NCI-H2107 treated with DMSO at 0.1 percent for 48 hours (cell line): ENCODE measurements at regions not wholly inside any gene's neighbourhood (a gene's known extent, or its start where the extent isn't known, plus 50 kb on each side); places are given as distances from the start of the nearest gene placed in this dataset.
"Not testable (repeated sequence)": the region's sequence is repeated elsewhere in the genome, so short reads cannot be mapped to it uniquely, and the experiment has no call there.

Experiments
- DNase-seq: peaks from one replicate; lab custom pipeline; 2025; ENCODE audit not compliant: unreplicated experiment; lab: John Stamatoyannopoulos, UW

DNA sequence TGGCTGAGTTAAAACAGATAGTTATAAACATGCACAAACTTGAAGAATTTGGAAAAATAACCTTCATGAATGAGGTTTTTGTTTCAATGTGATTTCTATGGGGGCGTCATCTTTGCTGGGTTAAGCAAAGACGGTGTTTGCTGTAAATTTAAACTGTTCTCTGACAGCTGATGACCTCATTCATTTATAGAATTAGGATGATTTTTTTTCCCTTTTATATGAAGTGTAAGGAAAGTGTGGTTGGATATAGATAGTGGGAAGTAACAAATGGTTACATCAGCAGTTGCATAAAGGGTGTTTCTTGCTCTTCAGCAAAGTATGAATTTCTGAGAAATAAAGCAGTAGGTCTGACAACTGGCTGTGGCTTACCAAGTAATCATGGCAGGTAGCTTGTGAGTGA is 137.2 kb upstream of the CENPW start:
- DNase-seq: no peak

DNA sequence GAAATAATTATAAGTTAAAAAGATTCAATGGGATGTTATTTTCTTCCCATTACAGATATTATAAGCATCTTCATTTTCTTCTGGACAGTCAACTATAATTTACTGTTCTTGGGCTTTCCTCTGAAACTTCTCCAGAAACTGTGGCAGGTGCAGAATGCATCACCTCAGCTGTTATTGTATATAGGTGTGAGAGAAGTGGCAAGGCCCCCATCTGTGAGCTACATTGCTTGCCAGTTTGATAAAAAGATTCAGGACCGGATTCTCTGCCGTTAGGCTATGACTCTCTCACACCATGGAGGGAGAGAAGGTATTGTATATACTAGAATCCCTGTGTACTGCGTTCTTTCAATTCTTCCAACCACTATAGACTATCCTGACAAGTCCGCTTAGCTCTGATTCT is 135.8 kb upstream of the CENPW start:
- DNase-seq: no peak

DNA sequence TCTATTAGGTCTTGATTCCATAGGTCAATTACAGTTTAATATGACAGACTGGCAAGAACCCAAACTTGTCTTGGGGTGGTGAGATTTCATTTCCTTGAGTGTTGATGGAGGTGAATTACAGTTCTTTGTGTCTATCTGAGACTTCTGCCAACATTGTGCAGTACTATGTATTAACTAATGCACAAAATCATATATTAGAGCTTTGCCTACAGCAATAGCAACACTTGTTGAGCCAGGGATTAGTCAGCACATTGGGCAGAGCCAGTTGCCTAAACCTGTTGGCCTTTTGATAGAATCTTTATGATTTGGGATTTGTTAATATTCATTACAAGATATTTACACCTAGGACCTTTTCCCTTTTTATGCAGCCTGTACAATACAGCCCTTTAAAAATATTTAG is 135.3 kb upstream of the CENPW start:
- no peak for DNase-seq

DNA sequence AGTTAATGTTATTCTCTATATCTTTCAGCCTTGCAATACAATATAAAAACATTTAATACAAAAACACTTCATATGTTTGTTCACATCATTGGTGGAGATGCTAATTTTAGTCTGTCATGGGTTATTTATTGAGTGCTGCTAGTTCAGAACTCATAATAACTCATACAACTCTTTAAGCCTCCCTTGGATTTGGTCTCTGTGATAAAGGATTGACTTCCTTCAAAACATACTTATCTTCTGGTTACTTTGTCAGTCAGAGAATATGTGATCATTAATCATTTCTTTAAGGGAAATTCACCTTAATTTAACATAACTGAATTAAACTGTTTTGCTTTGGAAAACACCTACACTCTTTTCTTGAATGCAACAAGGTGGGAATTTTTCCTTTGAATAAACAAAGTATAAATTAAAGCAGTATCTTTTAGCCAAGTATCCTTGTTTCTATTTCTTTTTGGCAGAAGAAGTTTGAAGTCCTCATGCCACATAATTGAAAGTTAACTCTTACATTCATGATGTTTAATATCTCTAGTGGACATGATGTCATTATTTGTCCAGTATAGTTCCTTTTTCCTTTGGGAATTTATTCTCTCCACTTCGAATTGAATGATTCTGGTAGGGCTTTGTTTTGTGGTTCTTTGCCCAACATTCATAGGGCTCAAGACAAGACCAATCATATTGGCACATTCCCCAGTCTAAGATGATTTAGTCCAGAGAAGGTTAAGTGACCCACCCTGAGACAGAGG is 133.2 kb upstream of the CENPW start:
- DNase-seq: no peak

DNA sequence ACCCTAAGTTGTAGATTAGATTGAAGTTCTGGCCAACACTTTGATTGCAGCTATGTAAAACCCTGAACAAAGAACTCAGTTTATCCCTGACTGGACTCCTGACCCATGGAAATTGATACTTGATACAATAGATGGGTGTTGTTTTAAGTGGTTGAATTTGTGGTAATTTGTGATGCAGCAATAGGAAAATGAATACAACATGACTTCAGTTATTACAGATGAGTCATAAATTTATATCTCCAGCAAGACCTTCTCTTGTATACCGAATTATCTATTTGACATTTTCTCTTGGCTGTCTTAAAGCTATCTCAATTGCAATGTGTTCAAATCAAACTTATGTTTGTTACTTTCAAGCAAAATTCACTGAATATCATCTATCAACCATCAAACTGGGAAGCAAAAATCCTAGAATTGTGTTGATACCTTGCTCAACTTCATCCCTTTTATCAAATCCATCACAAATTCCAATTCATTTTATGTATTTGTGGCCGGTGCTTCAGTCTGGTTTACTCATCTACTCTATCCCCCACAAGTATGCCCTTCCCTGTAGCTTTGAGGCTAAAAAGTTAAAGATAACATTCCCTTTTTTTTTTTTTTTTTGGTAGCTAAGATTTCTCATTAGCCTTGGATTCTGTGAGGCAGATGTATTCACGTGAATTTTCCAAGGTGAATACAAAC is 129.4 kb upstream of the CENPW start:
- no peak for DNase-seq

DNA sequence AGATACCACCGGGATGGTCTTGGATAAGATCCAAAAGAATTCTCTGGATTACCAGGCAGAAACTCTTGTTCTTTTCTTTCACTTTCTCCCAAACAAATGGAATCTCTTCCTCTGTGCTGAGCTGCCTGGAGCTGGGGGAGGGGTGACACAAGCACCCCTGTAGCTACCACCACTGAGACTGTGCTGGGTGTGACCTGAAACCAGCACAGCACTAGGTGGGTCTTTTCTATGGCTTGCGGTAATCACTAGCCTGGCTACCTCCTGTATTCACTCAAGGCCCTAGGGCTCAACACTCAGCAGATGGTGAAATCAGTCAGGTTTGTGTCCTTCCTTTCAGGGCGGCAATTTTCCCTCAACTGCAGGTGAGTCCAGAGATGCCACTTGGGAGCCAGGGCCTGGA is 122.4 kb upstream of the CENPW start:
- DNase-seq: no peak

DNA sequence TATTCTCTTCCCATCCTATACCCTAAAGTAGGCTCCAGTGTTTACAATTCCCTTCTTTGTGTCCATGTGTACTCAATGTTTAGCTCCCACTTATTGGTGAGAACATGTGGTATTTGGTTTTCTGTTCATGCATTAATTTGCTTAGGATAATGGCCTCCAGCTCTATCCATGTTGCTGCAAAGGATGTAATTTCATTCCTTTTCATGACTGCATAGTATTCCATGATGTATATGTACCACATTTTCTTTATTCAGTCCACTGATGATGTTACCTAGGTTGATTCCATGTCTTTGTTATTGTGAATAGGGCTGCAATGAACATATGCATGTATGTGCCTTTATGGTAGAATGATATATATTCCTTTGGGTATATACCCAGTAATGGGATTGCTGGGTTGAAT is 119.0 kb upstream of the CENPW start:
- DNase-seq: not testable (repeated sequence)

DNA sequence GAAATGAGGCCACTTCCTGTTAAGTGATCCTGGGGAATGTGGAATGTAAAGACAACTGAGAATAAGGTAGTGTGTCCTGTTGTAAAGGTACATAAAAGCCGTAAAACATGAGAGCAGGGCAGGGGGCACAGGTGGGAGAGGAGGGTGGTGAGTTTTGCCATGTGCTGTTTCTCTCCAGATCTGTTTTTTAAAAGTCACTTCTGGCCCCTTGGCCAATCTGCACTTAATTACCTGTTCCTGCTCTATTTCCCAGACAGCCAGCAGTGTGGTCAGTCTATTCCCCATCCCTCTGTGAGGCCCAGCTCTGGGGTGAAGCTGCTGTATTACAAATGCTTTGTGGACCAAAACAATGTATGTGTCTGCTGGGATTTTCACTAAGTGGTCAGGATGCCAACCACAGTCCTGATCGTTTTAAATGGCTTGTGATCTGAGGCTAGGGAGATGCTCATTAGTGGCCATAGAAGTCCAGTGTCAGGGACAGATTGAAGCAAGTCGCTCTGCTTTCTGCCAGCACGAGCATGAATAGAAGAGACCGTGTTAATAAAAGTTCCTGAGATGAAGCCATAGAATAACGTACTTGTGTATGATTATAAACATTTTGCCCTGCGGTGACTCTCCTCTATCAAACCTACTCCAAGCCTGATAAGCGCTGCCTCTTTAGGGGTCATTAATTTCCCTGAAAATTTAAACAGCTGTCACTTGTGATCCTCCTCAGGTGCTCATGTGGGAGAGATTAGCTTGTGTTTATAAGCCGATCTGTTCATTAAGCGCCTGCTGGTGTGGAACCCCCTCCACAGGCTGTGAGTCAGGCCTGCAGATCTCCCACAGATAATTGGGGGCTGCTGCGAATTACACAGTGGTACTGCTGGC is 111.8 kb upstream of the CENPW start:
- peak; percentile 12 for DNase-seq

DNA sequence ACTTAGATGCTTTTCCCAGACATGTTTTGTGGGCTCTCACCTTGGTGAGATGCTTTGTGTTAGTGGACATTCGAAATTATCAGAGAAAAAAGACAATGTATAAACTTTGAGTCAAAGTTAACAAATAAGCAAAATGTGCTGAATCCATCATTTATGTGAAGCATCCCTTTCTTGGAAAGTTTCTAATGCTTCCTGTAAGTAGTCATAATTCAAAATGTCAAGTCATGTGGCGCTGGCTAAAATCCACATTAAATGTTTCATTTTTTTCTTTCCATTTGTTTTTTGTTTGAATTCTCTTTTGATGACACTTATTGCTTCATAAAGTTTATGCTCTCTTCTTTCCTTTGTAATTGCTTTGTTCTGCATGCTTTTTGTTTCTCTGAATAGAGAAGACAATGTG is 107.2 kb upstream of the CENPW start:
- DNase-seq: no peak

DNA sequence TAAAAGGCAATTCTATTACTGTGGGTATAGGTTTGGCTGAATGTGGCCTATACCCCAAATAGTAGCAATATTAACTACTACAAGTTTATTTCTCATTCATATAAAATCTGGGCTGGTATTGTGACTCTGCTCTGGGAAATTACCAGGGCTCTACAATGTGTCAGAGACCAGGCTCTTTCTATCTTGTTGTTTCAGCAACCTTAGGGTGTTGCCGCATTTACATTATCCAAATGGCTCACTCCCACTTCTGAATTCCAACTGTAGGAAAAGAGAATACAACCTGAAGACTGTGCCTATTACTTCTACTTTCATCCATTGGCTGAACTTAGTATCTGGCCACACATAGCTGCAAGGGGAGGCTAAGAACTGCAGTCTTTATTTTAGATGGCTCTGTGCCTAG is 106.7 kb upstream of the CENPW start:
- DNase-seq: no peak

DNA sequence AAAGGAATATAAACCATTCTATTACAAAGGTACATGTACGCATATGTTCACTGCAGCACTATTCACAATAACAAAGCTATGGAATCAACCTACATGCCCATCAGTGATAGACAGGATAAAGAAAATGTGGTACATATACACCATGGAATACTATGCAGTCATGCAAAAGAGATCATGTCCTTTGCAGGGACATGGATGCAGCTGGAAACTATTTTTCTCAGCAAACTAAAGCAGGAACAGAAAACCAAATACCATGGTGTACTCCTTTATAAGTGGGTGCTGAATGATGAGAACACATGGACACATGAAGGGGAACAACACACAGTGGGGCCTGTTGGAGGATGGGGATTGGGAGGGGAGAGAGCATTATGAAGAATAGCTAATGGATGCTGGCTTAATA is 104.6 kb upstream of the CENPW start:
- DNase-seq: no peak

DNA sequence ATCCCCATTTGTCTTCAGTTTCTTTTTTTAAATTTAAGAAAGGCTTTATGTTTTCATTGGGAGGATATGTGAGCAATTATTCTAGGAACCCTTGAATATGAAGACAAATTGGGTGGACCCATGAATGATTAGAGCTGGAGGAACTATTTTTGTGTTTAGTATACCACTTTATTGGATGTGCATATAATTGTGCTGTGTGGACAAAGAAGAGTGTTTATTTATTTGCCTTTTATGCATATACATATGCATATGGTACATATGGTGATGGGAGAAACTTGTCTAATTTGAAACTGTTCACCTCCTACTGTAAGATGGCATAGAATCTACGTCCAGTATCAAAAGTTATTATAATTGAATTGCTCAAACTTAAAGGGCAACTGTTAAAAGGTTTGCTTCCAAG is 94.8 kb upstream of the CENPW start:
- no peak for DNase-seq

DNA sequence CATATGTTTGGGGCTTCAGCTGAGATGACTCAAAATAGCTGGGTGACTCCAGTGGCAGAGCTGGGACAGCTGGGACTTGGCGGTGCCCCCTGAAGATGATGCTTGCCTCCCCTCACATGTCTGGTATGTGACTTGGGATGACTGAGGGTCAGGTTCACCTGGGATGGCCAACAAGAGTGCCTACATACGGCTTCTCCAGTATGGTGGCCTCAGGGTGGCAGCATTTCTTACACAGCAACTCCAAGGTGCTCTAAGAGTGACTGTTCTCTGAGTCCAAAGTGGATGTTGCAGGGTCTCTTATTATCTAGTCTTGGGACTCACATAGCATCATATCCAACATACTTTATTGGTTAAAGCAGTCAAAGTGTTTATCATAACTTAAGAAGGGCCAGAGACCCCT is 87.8 kb upstream of the CENPW start:
- DNase-seq: no peak

DNA sequence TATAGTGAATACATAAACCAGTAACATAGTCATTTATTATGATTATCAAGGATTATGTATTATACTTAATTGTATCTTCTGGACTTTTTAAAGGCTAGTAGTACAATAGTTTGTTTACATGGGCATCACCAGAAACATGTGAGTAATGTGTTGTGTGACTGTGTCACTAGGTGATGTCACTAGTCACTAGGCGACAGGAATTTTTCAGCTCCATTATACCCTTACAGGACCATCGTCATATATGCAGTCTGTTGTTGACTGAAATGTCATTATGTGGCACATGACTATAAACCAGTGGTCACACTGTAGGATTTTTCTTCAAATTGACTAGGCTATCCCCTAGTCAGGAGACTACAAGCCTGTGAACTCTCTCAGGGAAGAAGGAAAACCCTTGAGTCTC is 86.5 kb upstream of the CENPW start:
- DNase-seq: no peak

DNA sequence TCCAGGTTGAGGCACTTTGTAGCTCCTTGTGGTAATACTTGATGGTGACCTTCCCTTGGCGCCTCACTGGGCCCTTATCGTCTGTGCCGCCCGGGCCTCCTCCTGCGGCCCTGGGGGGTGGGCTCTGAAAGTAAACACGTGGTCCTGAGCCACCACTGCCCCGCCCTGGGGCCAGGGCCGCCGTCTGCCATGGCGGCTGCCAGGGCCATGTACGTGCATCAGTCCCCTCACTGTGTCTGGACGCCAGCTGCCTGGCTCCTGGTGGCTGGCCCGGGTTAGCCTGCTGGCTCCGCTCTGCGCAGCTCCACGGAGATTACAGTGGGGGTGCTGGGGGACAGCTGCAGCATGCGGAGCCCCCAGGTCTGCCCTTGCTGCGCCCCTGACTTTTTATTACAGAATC is 81.8 kb upstream of the CENPW start:
- DNase-seq: no peak

DNA sequence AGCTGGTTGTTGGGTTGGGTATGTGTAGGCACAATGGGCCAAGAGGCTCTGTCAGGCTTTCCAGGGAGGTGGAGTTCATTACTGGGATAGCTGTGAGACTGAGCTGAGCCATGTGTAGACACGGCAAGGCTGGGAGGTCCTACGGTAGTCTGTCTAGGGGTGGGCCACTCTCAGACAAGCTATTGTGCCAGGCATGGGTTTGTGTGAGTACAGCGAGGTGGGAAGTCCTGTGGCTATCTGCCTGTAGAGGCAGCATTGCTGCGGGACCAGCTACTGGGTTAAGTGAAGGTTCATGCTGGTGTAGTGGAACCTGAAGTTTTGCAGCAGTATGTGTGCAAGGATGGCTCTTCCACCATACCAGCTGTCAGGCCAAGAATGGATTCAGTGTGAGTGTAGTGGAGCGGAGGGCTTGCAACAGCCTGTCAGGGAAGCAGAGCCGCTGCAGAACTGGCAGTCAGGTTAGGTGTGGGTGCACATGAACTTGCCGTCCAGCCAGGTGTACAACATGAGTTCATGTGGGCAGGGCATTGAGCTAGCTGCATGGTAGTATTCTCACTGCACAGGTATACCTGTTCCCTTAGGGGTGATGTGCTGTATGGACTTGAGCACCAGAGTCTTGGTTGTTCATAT is 78.0 kb upstream of the CENPW start:
- DNase-seq: no peak

DNA sequence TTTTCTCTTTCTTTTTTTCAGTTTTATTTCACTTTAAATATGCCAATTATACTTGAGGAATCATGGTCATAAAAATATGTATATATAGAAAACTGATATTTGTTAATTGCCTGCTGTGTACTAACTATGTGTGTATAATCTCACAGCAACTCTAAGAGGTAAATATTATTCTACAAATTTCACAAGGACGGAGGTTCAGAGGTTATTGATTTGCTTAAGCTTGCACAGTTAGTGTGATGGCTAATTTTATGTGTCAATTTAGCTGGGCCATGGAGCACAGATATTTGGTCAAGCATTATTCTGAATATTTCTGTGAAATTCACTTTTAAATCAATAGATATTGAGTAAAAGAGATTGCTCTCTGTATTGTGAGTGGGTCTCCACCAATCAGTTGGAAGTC is 75.7 kb upstream of the CENPW start:
- no peak for DNase-seq

DNA sequence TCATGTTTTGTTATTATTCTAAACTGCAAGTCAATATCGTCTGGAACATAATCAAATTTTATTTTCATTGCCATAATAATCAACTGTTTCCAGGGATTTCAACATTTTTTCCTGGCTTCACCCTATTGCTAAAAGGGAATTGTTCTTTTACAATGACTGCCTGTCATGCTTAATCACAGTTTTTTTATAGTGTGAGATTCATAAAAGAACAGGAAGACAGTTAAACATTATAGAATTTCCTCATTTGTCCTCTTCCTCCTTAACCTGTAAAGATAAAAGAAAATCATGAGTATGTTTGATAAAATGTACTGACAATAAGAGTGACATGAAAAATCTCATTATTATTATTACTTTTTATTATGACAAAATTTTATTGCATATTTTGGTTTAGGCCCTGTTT is 73.3 kb upstream of the CENPW start:
- no peak for DNase-seq

DNA sequence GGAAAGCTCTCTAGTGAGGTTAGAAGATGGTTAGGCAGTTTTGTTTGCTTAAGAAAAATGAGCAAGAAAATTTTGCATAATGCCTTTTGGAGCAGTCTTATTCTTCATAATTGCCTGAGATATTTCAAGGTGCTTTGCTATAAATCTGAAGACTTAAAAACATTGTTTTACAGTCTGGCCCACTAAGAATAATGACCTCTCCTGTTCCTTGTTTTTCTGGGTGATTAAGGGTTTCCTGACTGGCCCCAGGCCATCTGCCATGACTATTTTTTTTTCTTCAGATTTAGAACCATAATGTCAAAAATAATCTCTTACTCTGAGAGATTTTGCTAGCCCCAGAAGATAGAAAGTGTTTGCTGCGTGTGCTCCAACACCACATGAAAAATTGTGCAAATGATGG is 72.3 kb upstream of the CENPW start:
- DNase-seq: no peak

DNA sequence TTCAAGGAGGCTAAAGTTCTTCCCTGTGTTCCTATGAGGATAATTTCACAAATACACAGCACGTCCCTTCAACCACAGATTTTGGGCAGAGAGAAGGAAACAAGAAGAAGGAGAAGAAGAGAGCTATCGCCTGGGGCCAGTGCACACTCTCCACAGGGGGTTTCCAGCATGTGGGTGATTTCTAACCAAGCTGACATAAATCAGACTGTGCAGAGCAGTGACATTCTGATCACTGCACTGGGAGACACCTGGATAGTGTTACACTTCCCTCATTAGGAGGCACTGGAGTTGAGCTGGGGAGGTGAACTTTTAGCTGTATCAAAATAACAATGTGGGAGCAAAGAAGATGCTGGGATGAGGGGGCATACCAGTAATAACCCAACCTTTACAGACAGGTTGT is 71.8 kb upstream of the CENPW start:
- peak; percentile 38 for DNase-seq

DNA sequence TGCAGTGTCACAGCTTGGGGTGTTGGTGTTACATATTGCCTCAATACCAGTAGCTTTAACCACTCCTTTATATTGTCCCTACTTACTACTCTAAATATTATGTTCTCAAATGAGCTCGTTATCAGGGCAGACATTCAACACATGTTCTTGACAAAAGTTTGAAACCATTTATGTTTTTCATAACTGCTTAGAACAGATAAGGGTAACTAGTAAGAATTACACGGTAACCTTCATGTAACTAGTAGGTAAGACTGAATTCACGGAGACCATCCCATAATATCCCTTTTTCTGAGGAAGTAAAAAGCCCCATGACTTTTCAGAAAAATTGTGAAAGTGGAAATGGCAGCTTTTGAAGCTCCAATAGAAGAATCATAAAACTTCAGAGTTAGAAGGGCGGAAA is 59.6 kb upstream of the CENPW start:
- DNase-seq: no peak
